ENCODE measurements at regions not wholly inside any gene's neighbourhood (a gene's known extent, or its start where the extent isn't known, plus 50 kb on each side); places are given as distances from the start of the nearest gene placed in this dataset.

DNA sequence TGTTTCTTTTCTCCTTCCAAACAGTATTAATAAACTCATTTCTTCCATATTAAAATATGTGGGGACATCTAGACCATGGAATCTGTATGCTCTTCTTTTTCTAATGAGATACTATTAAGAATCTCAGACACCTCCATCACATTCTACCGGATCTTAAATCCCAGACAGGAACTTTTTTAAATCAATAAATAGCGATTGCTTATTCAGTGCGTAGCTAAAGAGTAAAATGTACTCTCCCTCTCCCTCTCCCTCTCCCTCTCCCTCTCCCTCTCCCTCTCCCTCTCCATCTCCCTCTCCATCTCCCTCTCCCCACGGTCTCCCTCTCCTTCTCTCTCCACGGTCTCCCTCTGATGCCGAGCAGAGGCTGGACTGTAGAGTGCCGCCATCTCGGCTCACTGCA, 297.0 kb downstream of the HNRNPD start:
- TF ChIP-seq CTCF (IDR thresholded peaks at IDR 0.05) = no peak
- TF ChIP-seq POLR2A (IDR thresholded peaks at IDR 0.05) = no peak
